ENCODE measurements at regions not wholly inside any gene's neighbourhood (a gene's known extent, or its start where the extent isn't known, plus 50 kb on each side); places are given as distances from the start of the nearest gene placed in this dataset.

GRCh38 chr21:32949701-32950100, 76.0 kb upstream of the OLIG2 start:
- TF ChIP-seq CTCF (IDR thresholded peaks at IDR 0.05; ENCODE audit: unreplicated experiment), result no peak
- no peak overlapping the region for H3K4me3 Mint-ChIP-seq (ENCODE audit: low read depth, unreplicated experiment)
- intact Hi-C loops (cut with micrococcal nuclease; ENCODE audit: unreplicated experiment), result no loop called here
- BruUV-seq (replicated peaks), result no TSS peak
- H3K36me3 Mint-ChIP-seq (ENCODE audit: insufficient read depth, unreplicated experiment), result no peaks in the 10 kb centered on the region
- H3K4me1 Mint-ChIP-seq (ENCODE audit: low read depth, unreplicated experiment), result no peaks in the 10 kb centered on the region
- H3K9me3 Mint-ChIP-seq (ENCODE audit: low read depth, unreplicated experiment), result no peaks in the 10 kb centered on the region
- no peak overlapping the region for H3K27ac Mint-ChIP-seq (ENCODE audit: unreplicated experiment)
- CTCF ChIA-PET, result interaction anchor here (1.4 kb wide), 1 partner anchor 10 kb away, joined by 8 read pairs; no protein-coding TSS in a partner anchor
- no peak for DNase-seq
- H3K27me3 Mint-ChIP-seq (ENCODE audit: unreplicated experiment), result peaks cover 79% of the 10 kb centered on the region

- intact Hi-C loops (cut with micrococcal nuclease; ENCODE audit: unreplicated experiment), result no loop called here
- H3K9me3 Mint-ChIP-seq (ENCODE audit: low read depth, unreplicated experiment), result no peaks in the 10 kb centered on the region
- H3K27me3 Mint-ChIP-seq (ENCODE audit: unreplicated experiment), result peaks cover 84% of the 10 kb centered on the region
- H3K27ac Mint-ChIP-seq (ENCODE audit: unreplicated experiment), result no peak overlapping the region
- CTCF ChIA-PET, result no interaction called here
- BruUV-seq (replicated peaks), result no TSS peak
- H3K4me3 Mint-ChIP-seq (ENCODE audit: low read depth, unreplicated experiment), result no peak overlapping the region
- H3K4me1 Mint-ChIP-seq (ENCODE audit: low read depth, unreplicated experiment), result no peaks in the 10 kb centered on the region
- no peak for DNase-seq
- TF ChIP-seq CTCF (IDR thresholded peaks at IDR 0.05; ENCODE audit: unreplicated experiment), result no peak
- H3K36me3 Mint-ChIP-seq (ENCODE audit: insufficient read depth, unreplicated experiment), result no peaks in the 10 kb centered on the region
Measured at GRCh38 chr21:32951041-32951440, 74.7 kb upstream of the OLIG2 start.

- CTCF ChIA-PET, result no interaction called here
- intact Hi-C loops (cut with micrococcal nuclease; ENCODE audit: unreplicated experiment), result no loop called here
- BruUV-seq (replicated peaks), result no TSS peak
- DNase-seq, result no peak
- H3K4me1 Mint-ChIP-seq (ENCODE audit: low read depth, unreplicated experiment), result no peaks in the 10 kb centered on the region
- H3K36me3 Mint-ChIP-seq (ENCODE audit: insufficient read depth, unreplicated experiment), result no peaks in the 10 kb centered on the region
- TF ChIP-seq CTCF (IDR thresholded peaks at IDR 0.05; ENCODE audit: unreplicated experiment), result no peak
- no peaks in the 10 kb centered on the region for H3K9me3 Mint-ChIP-seq (ENCODE audit: low read depth, unreplicated experiment)
- H3K27me3 Mint-ChIP-seq (ENCODE audit: unreplicated experiment), result peaks cover 65% of the 10 kb centered on the region
- no peak overlapping the region for H3K4me3 Mint-ChIP-seq (ENCODE audit: low read depth, unreplicated experiment)
- no peak overlapping the region for H3K27ac Mint-ChIP-seq (ENCODE audit: unreplicated experiment)
Measured at GRCh38 chr21:32954353-32954752, 71.4 kb upstream of the OLIG2 start.

GRCh38 chr21:32955311-32956060, 70.2 kb upstream of the OLIG2 start:
- Mint-ChIP-seq H3K27ac (ENCODE audit: unreplicated experiment) (no peak overlapping the region), H3K4me1 (ENCODE audit: low read depth, unreplicated experiment) (no peaks in the 10 kb centered on the region), H3K9me3 (ENCODE audit: low read depth, unreplicated experiment) (no peaks in the 10 kb centered on the region), H3K27me3 (ENCODE audit: unreplicated experiment) (peaks cover 65% of the 10 kb centered on the region), H3K36me3 (ENCODE audit: insufficient read depth, unreplicated experiment) (no peaks in the 10 kb centered on the region), H3K4me3 (ENCODE audit: low read depth, unreplicated experiment) (no peak overlapping the region)
- intact Hi-C loops (cut with micrococcal nuclease; ENCODE audit: unreplicated experiment), result no loop called here
- TF ChIP-seq CTCF (IDR thresholded peaks at IDR 0.05; ENCODE audit: unreplicated experiment), result no peak
- no peak for DNase-seq
- BruUV-seq (replicated peaks), result no TSS peak
- CTCF ChIA-PET, result no interaction called here
